Astrocyte (in vitro differentiated cells and primary cell): ENCODE measurements at regions not wholly inside any gene's neighbourhood (a gene's known extent, or its start where the extent isn't known, plus 50 kb on each side); places are given as distances from the start of the nearest gene placed in this dataset.

ENCODE experiments used
- DNase-seq: peaks from one replicate; pipeline ENCODE4 v3.0.0-alpha.2; 2010; ENCODE audit warnings: low read depth
- FAIRE-seq: peaks from 2 replicates; lab custom pipeline; 2011; peaks lifted over from hg19 to GRCh38; lab: Jason Lieb, UNC
- H2AFZ ChIP-seq: 2 replicates; pipeline ENCODE4 v1.6.0; 2012; ENCODE audit warnings: low read depth, low read length, inconsistent platforms
- H3K27ac ChIP-seq: 2 replicates; pipeline ENCODE4 v1.5.1; 2011; ENCODE audit warnings: low read depth, low read length, inconsistent platforms
- H3K27me3 ChIP-seq: 2 replicates; pipeline ENCODE4 v1.6.0; 2011; ENCODE audit warnings: low read length, inconsistent platforms; ENCODE audit not compliant: insufficient read depth
- H3K36me3 ChIP-seq: 2 replicates; pipeline ENCODE4 v1.5.1; 2011; ENCODE audit warnings: low read length, inconsistent platforms; ENCODE audit not compliant: insufficient read depth
- H3K4me1 ChIP-seq: 2 replicates; pipeline ENCODE4 v1.5.1; 2011; ENCODE audit warnings: low read length, inconsistent platforms; ENCODE audit not compliant: insufficient read depth
- H3K4me2 ChIP-seq: 2 replicates; pipeline ENCODE4 v1.6.0; 2012; ENCODE audit warnings: low read length, inconsistent platforms
- H3K4me3 ChIP-seq: 2 replicates; pipeline ENCODE4 v1.5.1; 2011; ENCODE audit warnings: low read depth, mild to moderate bottlenecking, low read length, inconsistent platforms; ENCODE audit not compliant: insufficient read depth
- H3K79me2 ChIP-seq: 2 replicates; pipeline ENCODE4 v1.6.0; 2012; ENCODE audit warnings: mild to moderate bottlenecking, low read length, inconsistent platforms; ENCODE audit not compliant: insufficient read depth
- H3K9ac ChIP-seq: 2 replicates; pipeline ENCODE4 v1.6.0; 2012; ENCODE audit warnings: mild to moderate bottlenecking, low read length, inconsistent platforms
- H3K9me3 ChIP-seq: 2 replicates; pipeline ENCODE4 v1.5.1; 2012; ENCODE audit warnings: low read depth, mild to moderate bottlenecking, low read length, inconsistent platforms; ENCODE audit not compliant: insufficient read depth
- H4K20me1 ChIP-seq: 2 replicates; pipeline ENCODE4 v1.6.0; 2012; ENCODE audit warnings: low read length, inconsistent platforms; ENCODE audit not compliant: insufficient read depth
- H3K27ac Mint-ChIP-seq: one replicate; pipeline ENCODE4 v1.8.0; 2021; ENCODE audit warnings: mild to moderate bottlenecking, mixed read lengths; ENCODE audit not compliant: unreplicated experiment
- H3K27me3 Mint-ChIP-seq: one replicate; pipeline ENCODE4 v1.8.0; 2021; ENCODE audit warnings: low read depth, mixed read lengths; ENCODE audit not compliant: unreplicated experiment
- H3K36me3 Mint-ChIP-seq: one replicate; pipeline ENCODE4 v1.8.0; 2021; ENCODE audit warnings: low read depth, mixed read lengths; ENCODE audit not compliant: unreplicated experiment
- H3K4me1 Mint-ChIP-seq: one replicate; pipeline ENCODE4 v1.8.0; 2021; ENCODE audit warnings: low read depth, mixed read lengths; ENCODE audit not compliant: unreplicated experiment
- H3K4me3 Mint-ChIP-seq: one replicate; pipeline ENCODE4 v1.8.0; 2021; ENCODE audit warnings: mild to moderate bottlenecking, moderate library complexity, mixed read lengths; ENCODE audit not compliant: unreplicated experiment
- H3K9me3 Mint-ChIP-seq: one replicate; pipeline ENCODE4 v1.8.0; 2021; ENCODE audit warnings: mild to moderate bottlenecking, mixed read lengths; ENCODE audit not compliant: unreplicated experiment
- CTCF ChIP-seq: IDR thresholded peaks from 2 replicates; pipeline ENCODE4 v1.5.1; 2011; ENCODE audit warnings: low read depth, mild to moderate bottlenecking, inconsistent platforms, low read length, moderate library complexity; ENCODE audit not compliant: insufficient read depth
- EZH2 ChIP-seq: IDR thresholded peaks from 2 replicates; pipeline ENCODE4 v1.6.1; 2012; ENCODE audit warnings: mild to moderate bottlenecking, low read length, inconsistent platforms; ENCODE audit not compliant: insufficient read depth

- Mint-ChIP-seq H3K27ac (no peak overlapping the region), H3K9me3 (peaks cover 4% of the 10 kb centered on the region), H3K27me3 (no peaks in the 10 kb centered on the region), H3K4me1 (no peaks in the 10 kb centered on the region), H3K4me3 (no peak overlapping the region), H3K36me3 (no peaks in the 10 kb centered on the region)
- Histone ChIP-seq H3K9me3 (no peaks in the 10 kb centered on the region), H4K20me1 (no peaks in the 10 kb centered on the region), H3K36me3 (no peaks in the 10 kb centered on the region), H3K79me2 (no peaks in the 10 kb centered on the region), H3K4me3 (no peak overlapping the region), H2AFZ (no peak overlapping the region), H3K27ac (no peak overlapping the region), H3K27me3 (no peaks in the 10 kb centered on the region), H3K4me2 (no peak overlapping the region), H3K4me1 (no peaks in the 10 kb centered on the region), H3K9ac (no peak overlapping the region)
- no peak for DNase-seq
- no peak for TF ChIP-seq EZH2
- FAIRE-seq, result no peak
Observed at GRCh38 chr3:43169987-43170386, 64.1 kb upstream of the POMGNT2 start.

DNA sequence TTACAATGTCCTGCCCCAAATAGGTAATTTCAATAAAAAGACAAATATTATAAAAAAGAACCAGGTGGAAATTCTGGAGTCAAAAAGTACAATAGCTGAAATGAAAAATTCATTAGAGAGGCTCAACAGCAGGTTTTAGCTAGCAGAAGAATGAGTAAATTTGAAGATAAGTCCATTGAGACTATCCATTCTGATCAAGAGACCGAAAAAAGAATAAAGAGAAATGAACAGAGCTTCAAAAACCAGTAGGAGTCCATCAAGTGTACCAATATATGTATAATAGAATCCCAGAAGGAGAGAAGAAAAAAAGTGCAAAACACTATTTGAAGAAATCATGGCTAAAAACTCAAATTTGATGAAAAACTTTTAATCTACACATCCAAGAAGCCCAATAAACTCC lies 60.5 kb upstream of the POMGNT2 start:
- Mint-ChIP-seq H3K27me3 (peaks cover 2% of the 10 kb centered on the region), H3K27ac (no peak overlapping the region), H3K4me3 (no peak overlapping the region), H3K9me3 (peaks cover 4% of the 10 kb centered on the region), H3K36me3 (no peaks in the 10 kb centered on the region), H3K4me1 (no peaks in the 10 kb centered on the region)
- Histone ChIP-seq H3K4me1 (no peaks in the 10 kb centered on the region), H3K4me3 (no peak overlapping the region), H3K4me2 (no peak overlapping the region), H3K9me3 (no peaks in the 10 kb centered on the region), H3K79me2 (no peaks in the 10 kb centered on the region), H3K27me3 (no peaks in the 10 kb centered on the region), H3K9ac (no peak overlapping the region), H2AFZ (no peak overlapping the region), H3K27ac (no peak overlapping the region), H3K36me3 (no peaks in the 10 kb centered on the region), H4K20me1 (no peaks in the 10 kb centered on the region)
- DNase-seq, result no peak
- FAIRE-seq, result no peak
- no peak for TF ChIP-seq CTCF
- TF ChIP-seq EZH2, result no peak

GRCh38 chr3:43165786-43166185 lies 59.9 kb upstream of the POMGNT2 start:
- no peak overlapping the region for H3K27ac ChIP-seq
- H3K27me3 ChIP-seq, result no peaks in the 10 kb centered on the region
- H3K9me3 ChIP-seq, result no peaks in the 10 kb centered on the region
- Mint-ChIP-seq H3K36me3 (no peaks in the 10 kb centered on the region), H3K27ac (no peak overlapping the region), H3K4me3 (no peak overlapping the region), H3K27me3 (peaks cover 2% of the 10 kb centered on the region), H3K4me1 (no peaks in the 10 kb centered on the region), H3K9me3 (peaks cover 4% of the 10 kb centered on the region)
- no peaks in the 10 kb centered on the region for H4K20me1 ChIP-seq
- H3K4me2 ChIP-seq, result no peak overlapping the region
- no peak for TF ChIP-seq EZH2
- no peak for TF ChIP-seq CTCF
- no peak overlapping the region for H3K4me3 ChIP-seq
- no peak for DNase-seq
- no peaks in the 10 kb centered on the region for H3K36me3 ChIP-seq
- H3K79me2 ChIP-seq, result no peaks in the 10 kb centered on the region
- H2AFZ ChIP-seq, result no peak overlapping the region
- FAIRE-seq, result no peak
- no peak overlapping the region for H3K9ac ChIP-seq
- H3K4me1 ChIP-seq, result no peaks in the 10 kb centered on the region
